ENCODE measurements at regions not wholly inside any gene's neighbourhood (a gene's known extent, or its start where the extent isn't known, plus 50 kb on each side); places are given as distances from the start of the nearest gene placed in this dataset.

DNA sequence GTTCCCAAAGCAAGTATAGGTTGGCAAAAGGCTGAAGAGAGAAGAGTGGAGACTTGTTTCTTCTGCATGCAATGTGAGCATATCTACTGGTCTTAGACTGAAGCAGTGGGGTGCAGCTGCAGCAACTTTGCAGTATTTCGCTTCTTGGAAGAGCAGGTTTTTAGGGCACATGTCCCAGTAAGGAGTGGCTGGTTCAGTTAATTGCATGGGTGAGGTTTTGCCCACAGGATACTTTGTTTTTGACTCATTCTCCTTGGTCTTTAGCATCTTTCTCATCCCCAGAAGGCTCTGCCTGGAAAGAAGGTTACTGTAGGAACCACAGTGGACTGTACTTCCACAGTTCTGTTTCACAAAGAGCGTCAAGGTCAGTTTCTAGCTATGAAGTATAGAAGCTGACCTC is 68.0 kb upstream of the NR3C2 start:
- no peak for DNase-seq (ENCODE audit: low read depth)
- TF ChIP-seq, protein P1, sequence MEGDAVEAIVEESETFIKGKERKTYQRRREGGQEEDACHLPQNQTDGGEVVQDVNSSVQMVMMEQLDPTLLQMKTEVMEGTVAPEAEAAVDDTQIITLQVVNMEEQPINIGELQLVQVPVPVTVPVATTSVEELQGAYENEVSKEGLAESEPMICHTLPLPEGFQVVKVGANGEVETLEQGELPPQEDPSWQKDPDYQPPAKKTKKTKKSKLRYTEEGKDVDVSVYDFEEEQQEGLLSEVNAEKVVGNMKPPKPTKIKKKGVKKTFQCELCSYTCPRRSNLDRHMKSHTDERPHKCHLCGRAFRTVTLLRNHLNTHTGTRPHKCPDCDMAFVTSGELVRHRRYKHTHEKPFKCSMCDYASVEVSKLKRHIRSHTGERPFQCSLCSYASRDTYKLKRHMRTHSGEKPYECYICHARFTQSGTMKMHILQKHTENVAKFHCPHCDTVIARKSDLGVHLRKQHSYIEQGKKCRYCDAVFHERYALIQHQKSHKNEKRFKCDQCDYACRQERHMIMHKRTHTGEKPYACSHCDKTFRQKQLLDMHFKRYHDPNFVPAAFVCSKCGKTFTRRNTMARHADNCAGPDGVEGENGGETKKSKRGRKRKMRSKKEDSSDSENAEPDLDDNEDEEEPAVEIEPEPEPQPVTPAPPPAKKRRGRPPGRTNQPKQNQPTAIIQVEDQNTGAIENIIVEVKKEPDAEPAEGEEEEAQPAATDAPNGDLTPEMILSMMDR (IDR thresholded peaks at IDR 0.05; ENCODE audit: control insufficient read depth, extremely low read depth, insufficient read depth), result no peak
- no peak overlapping the region for H3K4me3 ChIP-seq (ENCODE audit: low read depth, low read length)

DNA sequence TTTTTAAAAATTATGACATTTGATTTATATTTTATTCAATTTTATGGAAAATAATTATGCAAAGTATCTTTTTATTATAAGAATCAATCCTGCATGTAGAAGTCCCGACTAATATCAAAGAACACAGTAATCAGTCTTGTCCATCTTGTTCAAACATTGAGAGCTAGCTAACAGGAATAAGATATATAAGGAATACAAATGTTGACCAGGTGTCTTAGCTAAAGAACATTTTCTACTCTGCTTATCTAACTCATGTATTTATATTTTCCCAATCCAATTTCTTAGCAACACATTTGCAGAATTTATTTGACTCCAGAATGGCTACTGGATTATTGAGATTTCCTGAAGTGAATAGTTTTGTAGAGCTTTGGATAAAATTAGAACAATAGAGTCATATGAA is 61.5 kb upstream of the NR3C2 start:
- TF ChIP-seq, protein P1 (IDR thresholded peaks at IDR 0.05; ENCODE audit: control insufficient read depth, extremely low read depth, insufficient read depth), result no peak
- H3K4me3 ChIP-seq (ENCODE audit: low read depth, low read length), result no peak overlapping the region
- peak; percentile 48 for DNase-seq (ENCODE audit: low read depth)

DNA sequence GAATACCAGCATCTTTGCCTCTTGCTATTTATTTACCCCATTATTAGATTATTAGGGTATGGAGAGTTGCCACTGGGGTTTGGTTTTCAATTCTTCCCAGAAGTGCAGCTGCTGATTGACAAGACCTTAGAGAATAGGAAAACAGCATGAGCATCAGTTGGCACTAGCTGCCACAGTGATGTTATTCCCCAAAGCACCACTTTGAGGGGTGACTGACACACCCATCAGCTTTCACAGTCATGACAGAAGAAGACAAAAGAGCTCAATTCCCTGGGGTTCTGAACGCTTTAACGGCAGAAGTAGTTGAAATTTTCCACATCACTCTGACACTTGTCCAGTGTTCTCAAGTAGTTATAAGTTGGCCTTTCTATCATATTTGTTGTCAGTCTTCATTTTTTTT is 55.0 kb upstream of the NR3C2 start:
- DNase-seq (ENCODE audit: low read depth), result no peak
- TF ChIP-seq, protein P1 (IDR thresholded peaks at IDR 0.05; ENCODE audit: control insufficient read depth, extremely low read depth, insufficient read depth), result no peak
- H3K4me3 ChIP-seq (ENCODE audit: low read depth, low read length), result no peak overlapping the region

DNA sequence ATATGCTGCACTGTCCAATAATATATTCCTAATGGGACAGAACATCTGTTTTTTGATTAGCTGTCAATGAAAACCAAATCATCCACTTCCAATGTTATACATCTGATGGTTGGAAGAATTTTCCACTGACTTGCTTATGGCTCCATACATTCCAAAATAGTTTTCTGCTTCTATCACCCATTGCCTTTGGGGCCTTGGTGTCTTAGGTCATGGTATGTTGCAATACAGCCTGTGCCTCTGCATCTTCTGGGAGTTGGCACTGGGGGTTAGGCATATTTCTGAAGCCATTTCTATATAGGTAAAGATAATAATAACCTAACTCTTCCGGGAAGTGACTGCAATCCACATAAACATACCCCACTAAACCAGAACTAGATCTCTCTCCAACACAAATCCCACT is 53.2 kb upstream of the NR3C2 start:
- TF ChIP-seq, protein P1 (IDR thresholded peaks at IDR 0.05; ENCODE audit: control insufficient read depth, extremely low read depth, insufficient read depth), result no peak
- H3K4me3 ChIP-seq (ENCODE audit: low read depth, low read length), result no peak overlapping the region

More for the DNA sequence above, 53.2 kb upstream of the NR3C2 start:
- no peak for DNase-seq (ENCODE audit: low read depth)

Measured in LNCaP clone FGC (cell line).